SK-N-SH treated with all-trans-retinoic acid at 6 μM for 48 hours (cell line): ENCODE measurements at regions not wholly inside any gene's neighbourhood (a gene's known extent, or its start where the extent isn't known, plus 50 kb on each side); places are given as distances from the start of the nearest gene placed in this dataset.
A peak's percentile ranks its signal among the peaks of the same experiment; 100 is the strongest.

ENCODE experiments used
- ATAC-seq: fragments of 200-7000 bp; cut with Tn5 transposase; 3 replicates; pipeline ENCODE4 v1.9.1; 2020; ENCODE audit warnings: mild to moderate bottlenecking, moderate library complexity
- ARNTL ChIP-seq: fragments of 450-650 bp; formaldehyde crosslinking; IDR thresholded peaks from 2 replicates; pipeline ENCODE4 v1.5.0; 2020; ENCODE audit warnings: low read depth, mild to moderate bottlenecking, moderate library complexity, borderline replicate concordance
- BACH2 ChIP-seq: fragments of 250-450 bp; sonication (Bioruptor Pico); IDR thresholded peaks from 2 replicates; pipeline ENCODE4 v1.9.0; 2021; ENCODE audit warnings: mild to moderate bottlenecking, borderline replicate concordance
- CREB5 ChIP-seq: fragments of 250-450 bp; sonication (Bioruptor Pico); IDR thresholded peaks from 2 replicates; pipeline ENCODE4 v1.5.1; 2020; ENCODE audit warnings: low read depth, mild to moderate bottlenecking, moderate library complexity
- CSDC2 ChIP-seq: fragments of 250-450 bp; sonication (Bioruptor Pico); IDR thresholded peaks from 2 replicates; pipeline ENCODE4 v1.5.0; 2020; ENCODE audit warnings: mild to moderate bottlenecking, moderate library complexity
- CSRNP3 ChIP-seq: fragments of 250-450 bp; sonication (Bioruptor Pico); IDR thresholded peaks from 2 replicates; pipeline ENCODE4 v1.5.1; 2021; ENCODE audit warnings: mild to moderate bottlenecking, moderate library complexity
- ESRRG ChIP-seq: fragments of 250-450 bp; sonication (Bioruptor Pico); IDR thresholded peaks from 2 replicates; pipeline ENCODE4 v1.6.1; 2021; ENCODE audit warnings: mild to moderate bottlenecking
- ISL1 ChIP-seq: fragments of 250-450 bp; sonication (Bioruptor Pico); IDR thresholded peaks from 2 replicates; pipeline ENCODE4 v2.1.2; 2022; ENCODE audit warnings: mild to moderate bottlenecking, moderate library complexity
- OSR1 ChIP-seq: fragments of 250-450 bp; sonication (Bioruptor Pico); IDR thresholded peaks from 2 replicates; pipeline ENCODE4 v1.8.0; 2022; ENCODE audit warnings: moderate library complexity, mild to moderate bottlenecking, inconsistent platforms
- PPARA ChIP-seq: fragments of 250-450 bp; sonication (Bioruptor Pico); IDR thresholded peaks from 2 replicates; pipeline ENCODE4 v1.5.0; 2020; ENCODE audit warnings: mild to moderate bottlenecking, borderline replicate concordance
- RARB ChIP-seq: fragments of 250-450 bp; sonication (Bioruptor Pico); IDR thresholded peaks from 2 replicates; pipeline ENCODE4 v1.8.0; 2021; ENCODE audit warnings: mild to moderate bottlenecking, moderate library complexity
- SNAI2 ChIP-seq: fragments of 250-450 bp; sonication (Bioruptor Pico); IDR thresholded peaks from 2 replicates; pipeline ENCODE4 v1.5.0; 2020; ENCODE audit warnings: mild to moderate bottlenecking, moderate library complexity
- TCF4 ChIP-seq: fragments of 250-450 bp; sonication (Bioruptor Pico); IDR thresholded peaks from 2 replicates; pipeline ENCODE4 v1.8.0; 2021; ENCODE audit warnings: mild to moderate bottlenecking, moderate library complexity, borderline replicate concordance
- TOX ChIP-seq: fragments of 250-450 bp; sonication (Bioruptor Pico); IDR thresholded peaks from 2 replicates; pipeline ENCODE4 v1.8.0; 2021; ENCODE audit warnings: mild to moderate bottlenecking, moderate library complexity, borderline replicate concordance
- TSHZ2 ChIP-seq: fragments of 250-450 bp; sonication (Bioruptor Pico); IDR thresholded peaks from 2 replicates; pipeline ENCODE4 v1.5.0; 2020; ENCODE audit warnings: mild to moderate bottlenecking, moderate library complexity
- ZC3H10 ChIP-seq: fragments of 250-450 bp; sonication (Bioruptor Pico); IDR thresholded peaks from 2 replicates; pipeline ENCODE4 v1.5.1; 2021; ENCODE audit warnings: mild to moderate bottlenecking, moderate library complexity
- ZFP30 ChIP-seq: fragments of 450-650 bp; formaldehyde crosslinking; IDR thresholded peaks from 2 replicates; pipeline ENCODE4 v1.5.0; 2022; ENCODE audit warnings: mild to moderate bottlenecking, moderate library complexity
- ZNF565 ChIP-seq: fragments of 450-650 bp; formaldehyde crosslinking; conservative IDR thresholded peaks from 2 replicates; pipeline ENCODE4 v1.5.0; 2020; ENCODE audit warnings: low read depth, mild to moderate bottlenecking, moderate library complexity
- ZNF70 ChIP-seq: fragments of 450-650 bp; formaldehyde crosslinking; IDR thresholded peaks from 2 replicates; pipeline ENCODE4 v1.5.0; 2020; ENCODE audit warnings: mild to moderate bottlenecking, moderate library complexity
- ZNF8 ChIP-seq: fragments of 450-650 bp; formaldehyde crosslinking; IDR thresholded peaks from 2 replicates; pipeline ENCODE4 v1.5.0; 2020; ENCODE audit warnings: mild to moderate bottlenecking, moderate library complexity
- TF ChIP-seq, protein P1 (sequence below): fragments of 250-450 bp; sonication (Bioruptor Pico); IDR thresholded peaks from 2 replicates; pipeline ENCODE4 v1.8.0; 2020; ENCODE audit warnings: mild to moderate bottlenecking, moderate library complexity, borderline replicate concordance
- TF ChIP-seq, protein P2 (sequence below): fragments of 250-450 bp; sonication (Bioruptor Pico); IDR thresholded peaks from 2 replicates; pipeline ENCODE4 v1.8.0; 2021; ENCODE audit warnings: low read depth, mild to moderate bottlenecking, moderate library complexity, borderline replicate concordance

GRCh38 chr20:3340443-3340842 is 67.0 kb downstream of the DNAAF9 start:
- TF ChIP-seq ISL1 (CRISPR knock-in tag) (no peak), CSDC2 (CRISPR knock-in tag) (no peak), PPARA (no peak), CSRNP3 (no peak), ESRRG (no peak), ZNF70 (CRISPR knock-in tag) (no peak), SNAI2 (CRISPR knock-in tag) (no peak), BACH2 (no peak), ZC3H10 (no peak), TSHZ2 (CRISPR knock-in tag) (no peak), TOX (CRISPR knock-in tag) (no peak), OSR1 (no peak), ARNTL (CRISPR knock-in tag) (no peak), ZFP30 (CRISPR knock-in tag) (no peak), ZNF565 (CRISPR knock-in tag) (no peak), ZNF8 (CRISPR knock-in tag) (no peak)
- TF ChIP-seq, protein P1, sequence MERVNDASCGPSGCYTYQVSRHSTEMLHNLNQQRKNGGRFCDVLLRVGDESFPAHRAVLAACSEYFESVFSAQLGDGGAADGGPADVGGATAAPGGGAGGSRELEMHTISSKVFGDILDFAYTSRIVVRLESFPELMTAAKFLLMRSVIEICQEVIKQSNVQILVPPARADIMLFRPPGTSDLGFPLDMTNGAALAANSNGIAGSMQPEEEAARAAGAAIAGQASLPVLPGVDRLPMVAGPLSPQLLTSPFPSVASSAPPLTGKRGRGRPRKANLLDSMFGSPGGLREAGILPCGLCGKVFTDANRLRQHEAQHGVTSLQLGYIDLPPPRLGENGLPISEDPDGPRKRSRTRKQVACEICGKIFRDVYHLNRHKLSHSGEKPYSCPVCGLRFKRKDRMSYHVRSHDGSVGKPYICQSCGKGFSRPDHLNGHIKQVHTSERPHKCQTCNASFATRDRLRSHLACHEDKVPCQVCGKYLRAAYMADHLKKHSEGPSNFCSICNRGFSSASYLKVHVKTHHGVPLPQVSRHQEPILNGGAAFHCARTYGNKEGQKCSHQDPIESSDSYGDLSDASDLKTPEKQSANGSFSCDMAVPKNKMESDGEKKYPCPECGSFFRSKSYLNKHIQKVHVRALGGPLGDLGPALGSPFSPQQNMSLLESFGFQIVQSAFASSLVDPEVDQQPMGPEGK (CRISPR knock-in tag), result no peak
- ATAC-seq, result peak; percentile 56

DNA sequence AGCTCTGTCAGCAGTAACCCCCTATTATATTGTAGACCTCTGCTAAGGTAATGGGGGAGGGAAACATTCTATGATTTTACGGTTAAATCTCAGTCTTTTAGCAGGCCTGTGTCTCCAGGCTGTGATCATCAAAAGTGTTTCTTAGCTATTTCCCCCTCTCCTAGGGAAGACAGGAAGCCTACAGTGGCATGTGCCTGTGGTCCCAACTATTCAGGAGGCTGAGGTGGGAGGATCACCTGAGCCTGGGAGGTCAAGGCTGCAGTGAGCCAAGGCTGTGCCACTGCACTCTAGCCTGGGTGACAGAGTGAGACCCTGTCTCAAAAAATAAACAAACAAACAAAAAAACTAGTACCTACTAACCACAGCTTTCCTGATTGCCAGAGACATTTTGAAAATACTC is 67.9 kb downstream of the DNAAF9 start:
- ATAC-seq, result peak; percentile 62
- TF ChIP-seq ZNF70 (CRISPR knock-in tag), result no peak
- no peak for TF ChIP-seq TCF4 (CRISPR knock-in tag)
- no peak for TF ChIP-seq BACH2
- no peak for TF ChIP-seq PPARA
- TF ChIP-seq ZFP30 (CRISPR knock-in tag), result no peak
- TF ChIP-seq TOX (CRISPR knock-in tag), result no peak
- TF ChIP-seq CREB5, result no peak
- TF ChIP-seq RARB (CRISPR knock-in tag), result no peak
- no peak for TF ChIP-seq OSR1
- TF ChIP-seq ESRRG, result no peak
- TF ChIP-seq, protein P2, sequence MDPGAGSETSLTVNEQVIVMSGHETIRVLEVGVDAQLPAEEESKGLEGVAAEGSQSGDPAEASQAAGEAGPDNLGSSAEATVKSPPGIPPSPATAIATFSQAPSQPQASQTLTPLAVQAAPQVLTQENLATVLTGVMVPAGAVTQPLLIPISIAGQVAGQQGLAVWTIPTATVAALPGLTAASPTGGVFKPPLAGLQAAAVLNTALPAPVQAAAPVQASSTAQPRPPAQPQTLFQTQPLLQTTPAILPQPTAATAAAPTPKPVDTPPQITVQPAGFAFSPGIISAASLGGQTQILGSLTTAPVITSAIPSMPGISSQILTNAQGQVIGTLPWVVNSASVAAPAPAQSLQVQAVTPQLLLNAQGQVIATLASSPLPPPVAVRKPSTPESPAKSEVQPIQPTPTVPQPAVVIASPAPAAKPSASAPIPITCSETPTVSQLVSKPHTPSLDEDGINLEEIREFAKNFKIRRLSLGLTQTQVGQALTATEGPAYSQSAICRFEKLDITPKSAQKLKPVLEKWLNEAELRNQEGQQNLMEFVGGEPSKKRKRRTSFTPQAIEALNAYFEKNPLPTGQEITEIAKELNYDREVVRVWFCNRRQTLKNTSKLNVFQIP, result no peak
- TF ChIP-seq ARNTL (CRISPR knock-in tag), result no peak
- TF ChIP-seq ISL1 (CRISPR knock-in tag), result no peak
- TF ChIP-seq CSRNP3, result no peak
- no peak for TF ChIP-seq SNAI2 (CRISPR knock-in tag)

GRCh38 chr20:3339076-3339475 is 68.4 kb downstream of the DNAAF9 start:
- peak; percentile 81 for ATAC-seq
- TF ChIP-seq TSHZ2 (CRISPR knock-in tag), result no peak
- TF ChIP-seq CREB5, result no peak
- no peak for TF ChIP-seq TCF4 (CRISPR knock-in tag)
- no peak for TF ChIP-seq RARB (CRISPR knock-in tag)
- no peak for TF ChIP-seq ISL1 (CRISPR knock-in tag)
- TF ChIP-seq TOX (CRISPR knock-in tag), result no peak
- no peak for TF ChIP-seq CSRNP3
